HG03460 (cell line): ENCODE measurements at regions not wholly inside any gene's neighbourhood (a gene's known extent, or its start where the extent isn't known, plus 50 kb on each side); places are given as distances from the start of the nearest gene placed in this dataset.

Source experiments
- ATAC-seq: cut with Tn5 transposase; IDR thresholded peaks from one replicate; pipeline ENCODE4 v1.9.1; 2021; ENCODE audit not compliant: unreplicated experiment

- ATAC-seq = no peak
These were observed 423.6 kb upstream of the CDH11 start for GRCh38 chr16:65545413-65545956.

- ATAC-seq = no peak
These were observed 422.2 kb upstream of the CDH11 start for GRCh38 chr16:65543781-65544740.

- no peak for ATAC-seq
These were observed 419.8 kb upstream of the CDH11 start for GRCh38 chr16:65541646-65542045.

DNA sequence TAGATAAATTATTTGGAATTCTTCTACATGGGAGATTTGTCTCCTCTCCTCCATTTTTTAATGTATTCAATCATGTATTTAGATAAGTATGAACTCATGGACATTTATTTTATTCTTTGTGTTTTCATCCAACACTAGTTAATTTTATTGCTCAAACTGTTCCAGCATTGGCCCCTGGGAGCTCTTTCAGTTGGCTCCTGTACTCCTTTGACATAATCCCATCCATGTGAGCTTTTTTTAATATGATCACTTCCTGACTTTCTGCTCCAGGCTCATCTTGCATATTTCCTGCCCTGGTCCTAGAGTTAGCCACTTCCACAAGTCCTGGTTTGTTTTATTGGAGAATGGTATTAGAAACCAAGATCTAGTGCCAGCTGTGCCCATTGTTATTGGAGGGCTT, 419.0 kb upstream of the CDH11 start:
- no peak for ATAC-seq

GRCh38 chr16:65538976-65539375, 417.1 kb upstream of the CDH11 start:
- ATAC-seq = no peak

DNA sequence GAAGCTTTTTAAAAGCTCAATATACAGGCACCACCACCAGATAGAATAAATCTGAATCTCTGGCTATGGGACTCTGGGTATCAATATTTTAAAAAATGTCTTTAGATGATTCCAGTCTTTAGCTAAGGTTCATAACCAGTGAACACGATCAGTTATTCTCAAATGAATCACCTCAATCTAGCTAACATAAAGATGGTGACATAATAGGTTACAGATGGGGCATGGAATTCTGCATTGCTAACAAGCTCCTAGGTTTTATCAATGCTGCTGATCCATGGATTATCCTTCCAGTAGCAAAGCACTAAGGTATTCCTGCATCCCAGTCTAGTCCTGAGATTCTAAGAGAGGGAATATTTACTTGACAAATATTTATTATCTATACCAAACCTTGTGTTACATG, 415.5 kb upstream of the CDH11 start:
- no peak for ATAC-seq

- no peak for ATAC-seq
These were observed 412.3 kb upstream of the CDH11 start for GRCh38 chr16:65534121-65534528.

GRCh38 chr16:65532846-65533245, 411.0 kb upstream of the CDH11 start:
- no peak for ATAC-seq

GRCh38 chr16:65532258-65532657, 410.4 kb upstream of the CDH11 start:
- ATAC-seq = no peak

GRCh38 chr16:65531475-65531874, 409.6 kb upstream of the CDH11 start:
- no peak for ATAC-seq

DNA sequence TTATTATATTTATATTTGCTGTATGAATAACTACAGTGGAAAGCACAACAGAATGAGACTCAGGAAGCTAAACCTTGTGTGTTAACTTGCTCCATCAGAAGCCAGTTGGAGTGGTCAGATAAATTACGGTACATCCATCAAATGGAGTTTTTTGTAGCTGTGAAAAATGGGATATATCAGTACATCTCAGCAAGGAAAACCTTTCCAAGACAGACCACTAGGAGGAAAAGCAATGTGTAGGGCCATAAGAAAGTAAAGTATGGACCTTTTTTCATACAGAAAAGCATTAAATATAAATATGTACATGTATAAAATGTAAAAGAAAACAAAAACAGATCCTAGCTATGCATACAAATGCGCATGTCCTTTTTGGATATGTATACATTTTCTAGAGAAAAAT, 403.8 kb upstream of the CDH11 start:
- no peak for ATAC-seq

DNA sequence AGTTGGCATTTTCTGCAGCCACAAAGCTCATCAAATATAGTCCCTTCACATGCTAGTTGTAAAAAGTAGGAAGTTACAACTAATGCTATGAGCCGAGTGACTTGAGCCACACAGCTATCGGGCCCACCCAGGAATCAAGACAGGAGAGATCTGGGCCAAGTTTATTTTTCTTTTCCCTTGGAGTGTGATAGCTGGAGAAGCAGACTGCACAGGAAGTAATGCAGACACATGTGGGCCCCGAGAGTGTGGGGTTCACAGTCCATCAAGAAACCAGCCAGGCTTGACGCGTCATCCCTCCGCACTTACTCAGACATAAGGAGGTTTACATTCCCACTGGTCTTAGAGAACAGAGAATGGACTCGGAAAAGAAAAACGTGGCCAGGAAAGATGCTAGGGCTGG, 403.1 kb upstream of the CDH11 start:
- no peak for ATAC-seq

- ATAC-seq = no peak
These were observed 402.4 kb upstream of the CDH11 start for GRCh38 chr16:65524231-65524630.

- no peak for ATAC-seq
These were observed 401.6 kb upstream of the CDH11 start for GRCh38 chr16:65523283-65523944.

DNA sequence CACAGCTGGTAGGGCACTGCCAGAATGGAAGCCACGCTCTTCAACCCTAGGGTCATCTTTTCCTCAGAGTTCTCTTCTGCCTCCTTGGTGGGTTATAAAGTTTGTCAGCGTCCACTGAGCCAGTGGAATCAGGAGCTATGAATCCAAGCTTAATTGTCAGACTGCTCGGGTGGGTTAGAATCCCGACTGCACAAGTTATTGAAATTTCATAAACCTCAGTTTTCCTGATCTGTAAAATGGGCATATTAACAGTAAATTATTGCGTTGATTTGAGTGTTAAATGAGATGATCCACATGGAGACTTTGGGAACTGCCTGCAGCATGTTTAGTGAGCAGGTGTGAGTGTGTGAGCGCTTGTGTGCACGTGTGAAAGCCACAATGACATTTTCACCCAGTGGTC, 400.5 kb upstream of the CDH11 start:
- no peak for ATAC-seq

DNA sequence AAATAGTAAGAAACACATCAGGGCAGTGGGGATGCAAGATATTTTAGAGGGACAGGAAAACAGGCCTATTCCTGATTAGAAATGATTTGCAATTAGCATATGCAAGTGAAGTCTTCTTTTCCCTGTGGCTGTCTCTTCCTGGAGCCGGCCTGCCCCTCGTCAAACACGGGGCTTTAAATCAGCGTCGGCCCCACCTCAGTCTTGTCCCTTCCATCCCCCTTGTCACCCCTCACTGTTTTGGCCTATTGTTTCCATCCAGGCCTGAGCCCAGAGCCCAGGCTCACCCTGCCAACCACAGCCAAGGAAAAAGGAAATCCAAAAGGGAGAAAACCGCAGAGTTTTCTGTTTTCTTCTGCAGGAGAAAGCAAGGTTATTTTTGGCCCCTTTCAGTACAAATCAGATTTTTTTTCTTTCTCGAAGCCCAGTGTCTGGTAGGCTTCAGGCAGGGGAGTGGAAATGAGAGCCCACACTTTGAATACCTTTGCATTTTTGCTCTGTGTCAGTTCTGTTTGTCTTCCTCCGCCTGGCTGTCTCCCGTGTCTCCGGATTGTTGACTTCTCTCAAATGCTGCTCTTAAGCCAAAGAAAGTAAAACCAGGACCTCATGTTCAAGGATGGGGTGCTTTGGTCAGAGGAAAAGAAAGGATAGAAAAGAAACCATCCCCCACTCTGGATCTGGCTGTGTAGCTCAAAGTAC, 399.9 kb upstream of the CDH11 start:
- ATAC-seq = no peak

- ATAC-seq = no peak
These were observed 397.5 kb upstream of the CDH11 start for GRCh38 chr16:65519402-65519801.

- ATAC-seq = no peak
These were observed 393.3 kb upstream of the CDH11 start for GRCh38 chr16:65515193-65515592.

GRCh38 chr16:65510850-65511249, 389.0 kb upstream of the CDH11 start:
- ATAC-seq = no peak

GRCh38 chr16:65510241-65510640, 388.4 kb upstream of the CDH11 start:
- no peak for ATAC-seq

GRCh38 chr16:65509172-65509571, 387.3 kb upstream of the CDH11 start:
- no peak for ATAC-seq
